ENCODE measurements at regions not wholly inside any gene's neighbourhood (a gene's known extent, or its start where the extent isn't known, plus 50 kb on each side); places are given as distances from the start of the nearest gene placed in this dataset.
A peak's percentile ranks its signal among the peaks of the same experiment; 100 is the strongest.

DNA sequence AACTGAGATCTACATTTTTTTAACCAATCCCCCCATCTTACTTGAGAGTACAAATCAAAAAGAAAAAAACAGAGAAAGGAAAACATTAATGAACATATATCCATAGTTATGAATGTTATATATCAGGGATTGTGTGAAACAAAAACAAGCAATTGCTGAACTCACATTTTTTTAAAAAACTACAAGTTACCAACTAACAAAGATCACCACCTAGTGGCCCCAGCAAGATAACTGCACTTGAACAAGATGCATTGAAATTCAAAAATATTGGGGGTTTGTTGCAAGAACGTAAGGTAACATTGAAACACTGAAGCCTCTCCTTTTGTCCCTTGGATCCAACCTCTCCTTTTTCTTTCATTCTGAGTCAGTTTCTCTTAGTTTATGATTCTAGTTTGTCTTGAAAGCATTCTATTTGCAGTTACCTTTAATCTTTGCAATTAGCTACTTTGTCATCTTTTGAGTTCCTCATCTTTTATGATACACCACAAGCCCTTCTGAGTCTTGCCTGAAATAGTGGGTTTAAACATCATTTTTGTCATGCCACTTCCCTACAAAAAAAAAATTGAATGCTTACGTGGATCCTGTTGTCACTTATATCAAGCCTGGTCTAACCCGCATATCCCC lies 87.3 kb upstream of the TES start:
- H3K9me2 ChIP-seq (replicated peaks; ENCODE audit: insufficient read depth): no peaks in the 10 kb centered on the region
- no peak overlapping the region for H3K27ac ChIP-seq
- H2AFZ ChIP-seq: no peak overlapping the region
- H3K4me3 ChIP-seq: no peak overlapping the region
- H3K27me3 ChIP-seq: no peaks in the 10 kb centered on the region
- H4K20me1 ChIP-seq (ENCODE audit: insufficient read depth, poor library complexity, severe bottlenecking): no peaks in the 10 kb centered on the region
- H3K9me3 ChIP-seq (ENCODE audit: low read depth): peaks cover 4% of the 10 kb centered on the region
- 61% methylated on average over 3 of the region's 3 CpGs for WGBS (ENCODE audit: low lambda C conversion rate, missing lambda C conversion rate)
- H3K79me2 ChIP-seq: no peaks in the 10 kb centered on the region
- no peaks in the 10 kb centered on the region for H3K4me1 ChIP-seq (ENCODE audit: insufficient read depth)
- H3K36me3 ChIP-seq (replicated peaks; ENCODE audit: insufficient read depth, low read depth): no peaks in the 10 kb centered on the region
- DNase-seq (ENCODE audit: low spot score): peak; percentile 57
- TF ChIP-seq, protein P1, sequence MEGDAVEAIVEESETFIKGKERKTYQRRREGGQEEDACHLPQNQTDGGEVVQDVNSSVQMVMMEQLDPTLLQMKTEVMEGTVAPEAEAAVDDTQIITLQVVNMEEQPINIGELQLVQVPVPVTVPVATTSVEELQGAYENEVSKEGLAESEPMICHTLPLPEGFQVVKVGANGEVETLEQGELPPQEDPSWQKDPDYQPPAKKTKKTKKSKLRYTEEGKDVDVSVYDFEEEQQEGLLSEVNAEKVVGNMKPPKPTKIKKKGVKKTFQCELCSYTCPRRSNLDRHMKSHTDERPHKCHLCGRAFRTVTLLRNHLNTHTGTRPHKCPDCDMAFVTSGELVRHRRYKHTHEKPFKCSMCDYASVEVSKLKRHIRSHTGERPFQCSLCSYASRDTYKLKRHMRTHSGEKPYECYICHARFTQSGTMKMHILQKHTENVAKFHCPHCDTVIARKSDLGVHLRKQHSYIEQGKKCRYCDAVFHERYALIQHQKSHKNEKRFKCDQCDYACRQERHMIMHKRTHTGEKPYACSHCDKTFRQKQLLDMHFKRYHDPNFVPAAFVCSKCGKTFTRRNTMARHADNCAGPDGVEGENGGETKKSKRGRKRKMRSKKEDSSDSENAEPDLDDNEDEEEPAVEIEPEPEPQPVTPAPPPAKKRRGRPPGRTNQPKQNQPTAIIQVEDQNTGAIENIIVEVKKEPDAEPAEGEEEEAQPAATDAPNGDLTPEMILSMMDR (IDR thresholded peaks at IDR 0.05; ENCODE audit: poor library complexity): peak; percentile 82
- no peak for TF ChIP-seq EZH2phosphoT487 (IDR thresholded peaks at IDR 0.05; ENCODE audit: low read depth, severe bottlenecking, unreplicated experiment)
- no peak overlapping the region for H3K4me2 ChIP-seq

DNA sequence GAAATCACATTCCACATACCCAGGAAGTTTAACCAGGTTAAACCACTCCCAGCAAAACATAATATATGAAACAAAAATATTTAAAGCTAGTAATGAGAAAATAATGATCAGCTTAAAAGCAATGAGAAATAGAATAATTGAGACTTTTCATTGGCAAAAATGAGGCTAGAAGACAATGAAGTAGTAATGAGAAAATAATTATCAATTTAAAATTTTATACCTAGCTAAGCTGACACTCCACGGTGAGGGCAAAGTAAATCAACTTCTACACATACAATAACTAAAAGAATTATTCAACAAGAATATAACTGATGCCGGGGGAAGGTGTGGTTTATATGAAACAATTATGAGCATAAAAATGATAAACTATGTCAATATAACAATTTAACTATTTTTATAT lies 82.2 kb upstream of the TES start:
- no peaks in the 10 kb centered on the region for H3K27me3 ChIP-seq
- no peak overlapping the region for H3K4me2 ChIP-seq
- H3K4me1 ChIP-seq (ENCODE audit: insufficient read depth): no peaks in the 10 kb centered on the region
- no peaks in the 10 kb centered on the region for H4K20me1 ChIP-seq (ENCODE audit: insufficient read depth, poor library complexity, severe bottlenecking)
- H3K4me3 ChIP-seq: no peak overlapping the region
- 96% methylated on average over 2 of the region's 2 CpGs for WGBS (ENCODE audit: low lambda C conversion rate, missing lambda C conversion rate)
- no peak overlapping the region for H3K27ac ChIP-seq
- H3K79me2 ChIP-seq: no peaks in the 10 kb centered on the region
- no peaks in the 10 kb centered on the region for H3K9me2 ChIP-seq (replicated peaks; ENCODE audit: insufficient read depth)
- no peak overlapping the region for H2AFZ ChIP-seq
- TF ChIP-seq EZH2 (IDR thresholded peaks at IDR 0.05; ENCODE audit: borderline replicate concordance) (no peak), EZH2phosphoT487 (IDR thresholded peaks at IDR 0.05; ENCODE audit: low read depth, severe bottlenecking, unreplicated experiment) (no peak)
- TF ChIP-seq, protein P1 (IDR thresholded peaks at IDR 0.05; ENCODE audit: poor library complexity): no peak
- no peaks in the 10 kb centered on the region for H3K36me3 ChIP-seq (replicated peaks; ENCODE audit: insufficient read depth, low read depth)
- peaks cover 4% of the 10 kb centered on the region for H3K9me3 ChIP-seq (ENCODE audit: low read depth)
- no peak for DNase-seq (ENCODE audit: low spot score)

DNA sequence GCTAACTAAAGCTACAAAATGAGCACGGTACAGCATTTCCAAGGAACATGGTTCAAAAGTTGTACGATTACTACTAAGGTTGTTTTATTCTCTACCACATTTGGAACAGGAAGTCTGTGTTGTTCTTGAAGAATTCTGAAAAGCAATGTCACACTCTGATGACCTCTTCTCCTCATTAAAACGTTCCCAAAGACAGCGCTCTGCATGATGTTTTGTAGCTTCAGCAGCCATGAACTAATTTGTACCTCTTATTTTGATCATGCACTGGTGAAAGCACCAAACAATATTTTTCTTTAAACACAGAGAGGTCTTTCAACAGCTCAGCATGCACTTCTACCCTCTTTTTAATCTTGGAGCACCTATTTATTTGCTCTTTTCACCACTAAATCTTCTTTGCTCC lies 75.0 kb upstream of the TES start:
- no peaks in the 10 kb centered on the region for H3K9me3 ChIP-seq (ENCODE audit: low read depth)
- H2AFZ ChIP-seq: peak overlapping the region; percentile 9
- no peaks in the 10 kb centered on the region for H3K36me3 ChIP-seq (replicated peaks; ENCODE audit: insufficient read depth, low read depth)
- TF ChIP-seq EZH2phosphoT487 (IDR thresholded peaks at IDR 0.05; ENCODE audit: low read depth, severe bottlenecking, unreplicated experiment) (no peak), EZH2 (IDR thresholded peaks at IDR 0.05; ENCODE audit: borderline replicate concordance) (no peak)
- TF ChIP-seq, protein P1 (IDR thresholded peaks at IDR 0.05; ENCODE audit: poor library complexity): no peak
- no peaks in the 10 kb centered on the region for H3K79me2 ChIP-seq
- WGBS (ENCODE audit: low lambda C conversion rate, missing lambda C conversion rate): 72% methylated on average over 4 of the region's 4 CpGs
- H3K27me3 ChIP-seq: no peaks in the 10 kb centered on the region
- no peak overlapping the region for H3K4me3 ChIP-seq
- no peaks in the 10 kb centered on the region for H4K20me1 ChIP-seq (ENCODE audit: insufficient read depth, poor library complexity, severe bottlenecking)
- H3K27ac ChIP-seq: no peak overlapping the region
- no peaks in the 10 kb centered on the region for H3K9me2 ChIP-seq (replicated peaks; ENCODE audit: insufficient read depth)
- H3K4me1 ChIP-seq (ENCODE audit: insufficient read depth): peaks cover 9% of the 10 kb centered on the region
- no peak for DNase-seq (ENCODE audit: low spot score)
- no peak overlapping the region for H3K4me2 ChIP-seq

Data from hepatocyte (in vitro differentiated cells).